ENCODE measurements at regions not wholly inside any gene's neighbourhood (a gene's known extent, or its start where the extent isn't known, plus 50 kb on each side); places are given as distances from the start of the nearest gene placed in this dataset.

DNA sequence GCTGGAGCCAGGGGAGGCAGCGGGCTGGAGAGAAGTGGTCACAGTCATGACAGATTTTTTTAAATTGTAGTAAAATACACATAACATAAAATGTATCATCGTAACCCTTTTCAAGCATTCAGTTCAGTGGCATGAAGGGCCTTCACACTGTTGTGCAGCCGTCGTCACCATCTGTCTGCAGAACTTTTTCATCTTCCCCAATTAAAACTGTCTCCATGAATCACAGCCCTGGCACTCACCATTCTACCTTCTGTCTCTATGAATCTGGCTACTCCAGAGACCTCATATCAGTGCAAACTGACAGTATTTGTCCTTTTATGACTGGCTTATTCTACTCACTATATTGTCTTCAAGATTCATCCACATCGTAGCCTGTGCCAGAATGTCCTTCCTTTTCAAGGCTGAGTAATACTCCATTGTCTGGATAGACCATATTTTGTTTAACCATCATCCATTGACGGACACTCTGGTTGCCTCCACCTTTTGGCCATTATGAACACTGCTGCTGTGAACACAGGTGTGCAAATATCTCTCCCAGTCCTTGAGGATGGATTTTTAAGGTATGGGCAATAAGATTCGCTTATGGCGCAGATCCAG lies 91.5 kb upstream of the NCOR2 start:
- Histone ChIP-seq H3K27me3 (ENCODE audit: insufficient read depth, low read length, poor library complexity) (no peaks in the 10 kb centered on the region), H3K9ac (ENCODE audit: low read depth, low read length) (no peak overlapping the region), H3K27ac (ENCODE audit: low read length) (no peak overlapping the region), H3K79me2 (ENCODE audit: insufficient read depth, low read length) (no peaks in the 10 kb centered on the region), H3K36me3 (ENCODE audit: insufficient read depth, low read length) (no peaks in the 10 kb centered on the region), H4K20me1 (ENCODE audit: insufficient read depth, low read length) (no peaks in the 10 kb centered on the region), H3K4me1 (ENCODE audit: insufficient read depth, low read length) (no peaks in the 10 kb centered on the region), H3K4me2 (ENCODE audit: insufficient read depth, low read length) (no peak overlapping the region), H3K4me3 (ENCODE audit: low read depth in 1 of 2, low read length in 2 of 2) (no peak overlapping the region), H3K9me3 (ENCODE audit: insufficient read depth, low read length, severe bottlenecking) (no peaks in the 10 kb centered on the region), H2AFZ (ENCODE audit: low read depth, low read length) (no peak overlapping the region)
- no peak for DNase-seq
- no peak for TF ChIP-seq CTCF (IDR thresholded peaks at IDR 0.05; ENCODE audit: borderline replicate concordance, extremely low read depth, low read length, poor library complexity, severe bottlenecking)
- no peak for TF ChIP-seq EZH2 (IDR thresholded peaks at IDR 0.05; ENCODE audit: borderline replicate concordance, low read depth, low read length, severe bottlenecking)
- no peak for ATAC-seq (ENCODE audit: insufficient read depth, low read depth)

DNA sequence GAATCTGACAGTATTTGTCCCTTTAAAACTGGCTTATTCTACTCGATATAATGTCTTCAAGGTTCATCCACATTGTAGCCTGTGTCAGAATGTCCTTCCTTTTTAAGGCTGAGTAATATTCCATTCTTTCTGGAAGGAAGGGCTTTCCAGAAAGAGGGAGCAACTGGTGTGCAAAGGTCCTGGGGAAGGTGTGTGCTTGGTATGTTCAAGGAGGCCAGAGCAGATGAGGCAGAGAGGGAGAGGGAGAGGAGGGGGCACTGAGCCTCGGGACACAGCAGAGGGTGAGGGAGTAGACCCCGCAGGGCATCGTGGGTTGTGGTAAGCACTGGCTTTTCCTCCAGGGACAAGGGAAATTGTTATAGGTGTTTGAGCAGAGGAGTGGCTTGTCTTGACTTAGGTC lies 90.9 kb upstream of the NCOR2 start:
- H3K27me3 ChIP-seq (ENCODE audit: insufficient read depth, low read length, poor library complexity), result no peaks in the 10 kb centered on the region
- no peaks in the 10 kb centered on the region for H3K9me3 ChIP-seq (ENCODE audit: insufficient read depth, low read length, severe bottlenecking)
- no peaks in the 10 kb centered on the region for H3K79me2 ChIP-seq (ENCODE audit: insufficient read depth, low read length)
- no peak for DNase-seq
- no peaks in the 10 kb centered on the region for H3K36me3 ChIP-seq (ENCODE audit: insufficient read depth, low read length)
- no peak overlapping the region for H2AFZ ChIP-seq (ENCODE audit: low read depth, low read length)
- no peak overlapping the region for H3K4me2 ChIP-seq (ENCODE audit: insufficient read depth, low read length)
- no peak overlapping the region for H3K4me3 ChIP-seq (ENCODE audit: low read depth in 1 of 2, low read length in 2 of 2)
- H4K20me1 ChIP-seq (ENCODE audit: insufficient read depth, low read length), result no peaks in the 10 kb centered on the region
- no peak overlapping the region for H3K27ac ChIP-seq (ENCODE audit: low read length)
- no peak for ATAC-seq (ENCODE audit: insufficient read depth, low read depth)
- no peaks in the 10 kb centered on the region for H3K4me1 ChIP-seq (ENCODE audit: insufficient read depth, low read length)
- no peak overlapping the region for H3K9ac ChIP-seq (ENCODE audit: low read depth, low read length)
- TF ChIP-seq EZH2 (IDR thresholded peaks at IDR 0.05; ENCODE audit: borderline replicate concordance, low read depth, low read length, severe bottlenecking) (no peak), CTCF (IDR thresholded peaks at IDR 0.05; ENCODE audit: borderline replicate concordance, extremely low read depth, low read length, poor library complexity, severe bottlenecking) (no peak)

DNA sequence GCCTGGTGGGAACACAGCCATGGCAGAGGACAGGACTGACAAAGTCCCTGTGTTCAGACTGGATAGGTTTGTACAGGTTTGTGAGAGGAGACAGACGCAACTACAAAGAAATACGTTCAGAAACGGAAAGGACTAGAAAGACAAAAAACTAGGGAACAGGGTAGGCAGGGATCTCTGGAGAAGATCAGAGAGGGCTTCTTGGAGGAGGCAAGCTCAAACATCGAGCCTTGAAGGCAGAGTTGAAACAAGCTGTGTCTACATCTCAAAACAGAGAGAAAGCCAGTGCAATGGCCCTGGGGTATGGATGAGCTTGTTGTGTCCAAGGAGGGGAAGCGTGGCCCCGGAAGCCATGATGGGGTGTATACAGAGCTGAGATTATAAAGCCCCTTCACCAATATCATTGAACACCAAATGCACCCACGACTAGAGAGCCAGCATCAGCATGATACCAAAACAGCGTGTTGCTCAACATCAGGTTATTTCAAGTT lies 89.6 kb upstream of the NCOR2 start:
- DNase-seq (no peak), ATAC-seq (ENCODE audit: insufficient read depth, low read depth) (no peak)
- TF ChIP-seq EZH2 (IDR thresholded peaks at IDR 0.05; ENCODE audit: borderline replicate concordance, low read depth, low read length, severe bottlenecking), result no peak
- no peak for TF ChIP-seq CTCF (IDR thresholded peaks at IDR 0.05; ENCODE audit: borderline replicate concordance, extremely low read depth, low read length, poor library complexity, severe bottlenecking)
- Histone ChIP-seq H3K9ac (ENCODE audit: low read depth, low read length) (no peak overlapping the region), H3K4me3 (ENCODE audit: low read depth in 1 of 2, low read length in 2 of 2) (no peak overlapping the region), H3K79me2 (ENCODE audit: insufficient read depth, low read length) (no peaks in the 10 kb centered on the region), H3K4me2 (ENCODE audit: insufficient read depth, low read length) (no peak overlapping the region), H3K27me3 (ENCODE audit: insufficient read depth, low read length, poor library complexity) (no peaks in the 10 kb centered on the region), H4K20me1 (ENCODE audit: insufficient read depth, low read length) (no peaks in the 10 kb centered on the region), H3K27ac (ENCODE audit: low read length) (no peak overlapping the region), H3K36me3 (ENCODE audit: insufficient read depth, low read length) (no peaks in the 10 kb centered on the region), H2AFZ (ENCODE audit: low read depth, low read length) (no peak overlapping the region), H3K9me3 (ENCODE audit: insufficient read depth, low read length, severe bottlenecking) (no peaks in the 10 kb centered on the region), H3K4me1 (ENCODE audit: insufficient read depth, low read length) (no peaks in the 10 kb centered on the region)
